GM21825 (cell line): ENCODE measurements at regions not wholly inside any gene's neighbourhood (a gene's known extent, or its start where the extent isn't known, plus 50 kb on each side); places are given as distances from the start of the nearest gene placed in this dataset.
"Not testable (repeated sequence)": the region's sequence is repeated elsewhere in the genome, so short reads cannot be mapped to it uniquely, and the experiment has no call there.

Source experiments
- ATAC-seq: cut with Tn5 transposase; IDR thresholded peaks from one replicate; pipeline ENCODE4 v1.9.1; 2021; ENCODE audit warnings: mild to moderate bottlenecking, moderate library complexity; ENCODE audit not compliant: unreplicated experiment

DNA sequence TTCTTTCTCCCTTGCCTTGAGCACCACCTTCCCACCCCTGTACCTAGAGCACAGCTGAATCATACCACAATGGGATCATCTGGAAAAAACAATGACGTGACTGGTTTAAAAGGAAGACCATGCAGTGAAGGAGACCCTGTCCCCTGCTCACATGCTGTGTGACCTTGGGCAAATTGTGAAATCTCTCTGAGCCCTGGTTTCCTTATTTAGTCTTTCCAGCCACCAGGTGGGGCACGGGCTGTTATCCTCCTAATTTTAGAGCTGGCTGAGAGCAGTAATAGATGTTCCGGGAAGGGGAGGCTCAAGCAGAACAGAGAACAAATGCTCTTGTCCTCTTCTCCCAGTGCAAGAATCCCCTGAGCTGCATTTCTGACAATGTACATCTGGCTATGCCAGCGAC is 198.3 kb downstream of the RPS24 start:
- ATAC-seq = no peak

DNA sequence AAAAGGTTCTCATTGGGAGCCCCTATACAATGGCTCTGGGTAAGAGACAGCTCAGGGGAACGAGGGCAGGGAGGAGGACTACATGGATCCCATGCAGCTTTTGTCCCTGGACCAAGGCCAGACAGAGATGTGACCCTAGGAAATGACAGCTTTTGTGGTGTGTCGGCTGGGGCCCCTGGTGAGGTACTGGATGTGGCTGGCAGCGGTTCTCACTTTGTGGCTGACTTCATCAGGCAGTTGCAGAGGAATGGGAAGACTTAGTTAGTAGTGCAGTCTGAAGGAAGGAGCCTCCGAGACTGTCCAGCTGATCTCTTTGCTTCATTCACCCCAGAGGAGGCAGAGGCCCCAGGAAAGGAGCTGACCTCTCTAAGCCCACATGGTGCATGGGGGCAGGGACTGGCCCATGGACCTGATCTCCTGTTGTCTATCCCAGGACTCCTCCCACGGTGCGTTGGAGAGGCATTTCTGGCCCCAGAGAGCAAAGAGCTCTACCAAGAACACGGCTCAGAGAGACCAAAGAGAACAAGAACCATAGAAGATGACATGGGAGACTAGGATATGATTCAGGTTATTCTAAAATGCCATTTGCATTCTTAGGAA is 202.9 kb downstream of the RPS24 start:
- no peak for ATAC-seq

DNA sequence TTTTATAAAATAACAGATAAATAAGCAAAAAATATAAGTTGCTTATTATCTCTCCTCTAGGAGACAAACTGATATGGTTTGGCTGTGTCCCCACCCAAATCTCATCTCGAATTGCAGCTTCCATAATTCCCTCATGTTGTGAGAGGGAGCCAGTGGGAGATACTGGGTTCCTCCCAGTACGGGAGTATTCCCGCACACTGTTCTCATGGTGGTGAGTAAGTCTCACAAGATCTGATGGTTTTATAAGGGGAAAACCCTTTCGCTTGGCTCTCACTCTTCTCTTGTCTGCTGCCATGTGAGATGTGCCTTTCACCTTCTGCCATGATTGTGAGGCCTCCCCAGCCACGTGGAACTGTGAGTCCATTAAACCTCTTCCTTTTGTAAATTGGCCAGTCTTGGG is 204.3 kb downstream of the RPS24 start:
- ATAC-seq = not testable (repeated sequence)

DNA sequence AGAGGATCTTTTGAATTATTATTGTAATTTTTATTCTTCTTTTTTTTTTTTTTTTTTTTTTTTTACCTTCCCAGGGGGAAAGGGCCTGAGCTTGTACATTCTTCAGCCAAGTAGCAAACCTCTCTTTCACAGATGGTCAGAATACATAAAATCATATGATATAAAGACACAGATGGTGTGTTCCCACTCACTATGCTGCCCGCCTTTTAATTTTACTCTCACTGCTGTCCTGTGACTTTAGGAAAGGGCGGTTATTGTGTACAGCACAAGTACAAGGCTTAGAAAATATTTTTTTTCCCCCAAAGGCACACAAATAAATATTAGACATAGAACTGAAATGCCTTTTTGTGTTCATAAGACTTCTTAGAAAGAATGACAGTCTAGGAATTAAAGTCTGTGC is 213.6 kb downstream of the RPS24 start:
- ATAC-seq = no peak

DNA sequence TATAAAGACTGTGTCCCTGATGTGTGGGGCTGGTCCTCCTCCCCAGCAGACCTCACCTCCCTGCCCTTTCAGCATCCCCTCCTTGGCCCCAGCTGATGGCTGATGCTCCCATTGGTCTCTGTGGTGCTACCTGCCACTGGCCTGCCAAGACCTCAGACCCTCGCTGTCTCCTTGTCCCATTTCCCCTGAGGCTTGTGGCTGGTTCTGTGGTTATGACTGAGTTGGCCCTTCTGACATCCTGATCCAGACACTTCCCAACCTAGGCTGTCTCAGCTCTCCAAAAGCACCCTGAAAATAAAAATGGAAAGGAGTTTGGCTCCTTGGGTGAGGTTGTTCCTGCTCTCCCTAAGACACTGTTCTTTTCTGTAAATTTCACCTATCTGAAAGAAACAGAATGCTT is 214.2 kb downstream of the RPS24 start:
- ATAC-seq = no peak

GRCh38 chr10:78248651-78249464 is 215.2 kb downstream of the RPS24 start:
- ATAC-seq = no peak

DNA sequence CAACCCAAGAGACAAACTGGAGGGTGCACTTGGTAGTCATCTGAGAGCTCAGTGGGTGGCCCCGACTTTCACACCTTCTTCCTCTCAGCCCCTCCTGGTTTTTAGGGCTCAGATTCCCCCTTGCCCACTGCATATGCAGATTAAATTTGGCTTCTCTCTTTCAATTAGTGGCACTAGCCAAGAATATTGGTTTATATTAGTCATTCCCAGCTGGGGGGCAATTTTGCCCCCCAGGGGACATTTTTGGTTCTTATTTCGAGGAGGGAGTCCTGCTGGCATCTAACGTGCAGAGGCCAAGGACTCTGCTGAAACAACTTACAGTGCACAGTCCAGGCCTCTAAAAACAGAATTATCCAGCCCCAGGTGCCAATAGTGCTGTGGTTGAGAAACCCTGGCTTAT is 216.0 kb downstream of the RPS24 start:
- ATAC-seq = no peak

- no peak for ATAC-seq
These were observed 216.8 kb downstream of the RPS24 start for GRCh38 chr10:78250313-78251015.

DNA sequence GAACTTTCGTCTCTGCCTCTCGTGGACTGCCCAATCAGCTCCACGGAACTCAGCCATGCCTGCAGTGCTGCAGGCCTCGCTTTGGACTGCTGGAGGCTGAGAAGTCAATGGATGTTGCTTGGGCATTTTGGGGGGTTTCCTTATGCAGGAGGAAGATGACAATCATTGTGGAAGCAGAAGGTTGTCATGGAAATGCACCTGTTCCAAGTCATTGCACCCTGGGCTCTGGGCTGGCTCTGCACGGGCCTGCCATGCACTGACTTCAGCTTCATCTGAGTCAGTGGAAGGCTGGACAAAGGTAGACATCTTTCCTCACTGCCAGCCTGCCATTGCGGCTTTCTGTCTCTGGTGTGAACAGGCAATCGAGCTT is 217.3 kb downstream of the RPS24 start:
- no peak for ATAC-seq

DNA sequence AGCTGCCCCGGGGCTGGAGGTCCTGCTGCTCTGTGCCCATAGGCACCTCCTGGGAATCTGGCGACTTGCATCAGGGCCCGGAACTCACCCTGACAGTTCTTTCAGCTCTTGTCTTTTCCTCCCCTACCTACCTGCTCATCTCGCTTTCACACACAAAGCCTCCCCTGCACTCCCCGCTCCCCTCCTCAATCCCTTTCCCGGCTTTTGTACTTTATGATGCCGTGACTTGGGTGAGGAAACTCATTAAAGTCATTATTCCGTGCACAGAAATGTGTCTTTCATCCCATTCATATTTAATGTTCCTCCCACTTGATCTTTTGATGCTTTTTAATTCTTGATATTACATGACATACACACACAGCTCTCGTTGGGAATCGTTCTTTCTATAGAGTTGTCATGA is 218.6 kb downstream of the RPS24 start:
- ATAC-seq = no peak

DNA sequence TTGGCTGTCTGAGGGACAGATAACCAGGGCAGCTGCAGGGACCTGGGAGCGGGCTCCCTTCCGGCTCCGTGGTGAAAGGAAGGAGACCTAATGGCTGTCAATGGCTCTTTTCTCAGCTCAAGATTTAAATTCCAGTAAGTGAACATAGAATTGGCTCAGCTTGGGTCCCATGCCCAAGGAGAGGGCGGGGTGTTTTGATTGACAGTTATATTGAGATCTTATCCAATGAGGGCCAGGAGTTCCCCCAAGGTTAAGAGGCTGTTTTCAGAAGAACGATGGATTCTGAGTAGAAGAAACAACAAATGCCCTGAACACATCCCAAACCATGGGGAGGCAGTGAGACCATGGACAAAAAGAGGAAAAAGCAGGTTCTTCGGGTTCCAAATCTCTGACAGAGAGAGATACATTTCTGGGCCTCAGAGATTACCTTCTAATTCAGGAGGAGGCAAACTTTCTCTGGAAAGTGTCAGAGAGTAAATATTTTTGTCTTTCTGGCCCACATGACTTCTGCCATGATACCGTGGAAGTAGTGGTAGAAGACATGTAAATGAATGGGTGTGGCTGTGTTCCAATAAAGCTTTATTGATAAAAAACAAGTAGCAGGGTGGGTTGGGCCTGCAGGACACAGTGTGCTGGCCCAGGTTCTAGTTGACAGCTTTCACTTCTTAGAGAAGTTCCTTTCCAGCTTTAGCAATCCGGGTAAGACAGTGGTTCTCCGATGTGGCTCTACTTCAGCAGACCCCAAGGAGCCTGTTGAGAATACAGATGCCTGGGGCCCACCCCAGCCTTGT is 219.6 kb downstream of the RPS24 start:
- no peak for ATAC-seq

- no peak for ATAC-seq
These were observed 220.3 kb downstream of the RPS24 start for GRCh38 chr10:78254013-78254412.

GRCh38 chr10:78255214-78255613 is 221.6 kb downstream of the RPS24 start:
- no peak for ATAC-seq

DNA sequence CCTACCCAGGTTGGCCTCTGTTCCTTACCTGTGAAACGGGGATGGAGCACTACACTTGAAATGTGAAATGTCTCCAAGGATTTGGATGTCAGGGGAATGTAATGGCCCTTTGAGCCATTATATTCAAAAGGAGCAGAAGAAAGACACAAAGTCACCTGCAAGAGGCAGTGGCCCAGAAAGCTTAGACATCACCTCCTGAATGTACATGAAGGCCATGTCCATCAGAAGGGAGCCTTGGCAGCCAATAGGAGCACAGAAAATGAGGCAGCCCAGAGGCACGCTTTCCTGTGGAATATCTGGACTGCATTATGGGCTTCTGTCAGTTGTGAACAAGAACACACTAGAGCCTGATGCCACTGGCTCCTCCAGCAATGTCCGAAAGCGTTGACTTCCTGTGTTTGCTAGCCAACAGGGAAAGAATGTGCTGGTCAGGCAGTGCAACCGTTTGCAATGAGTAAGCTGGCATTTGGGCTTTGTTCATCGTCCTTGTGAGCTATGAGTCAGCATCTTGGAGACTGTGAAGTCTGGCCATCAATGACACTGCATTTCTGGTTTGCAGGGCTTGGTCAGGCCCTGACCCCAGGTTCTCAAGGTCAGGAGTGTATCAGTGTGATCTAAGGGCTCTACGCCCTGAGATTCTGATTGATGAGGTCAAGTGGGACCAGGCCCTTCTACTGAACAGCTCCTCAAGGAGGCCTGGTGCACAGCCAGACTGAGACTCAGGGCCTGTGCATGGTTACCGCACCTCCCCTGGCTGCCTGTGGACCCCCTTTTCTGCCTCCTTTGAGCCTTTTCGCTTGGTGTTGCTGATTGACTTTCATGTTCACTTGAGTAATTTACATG is 222.4 kb downstream of the RPS24 start:
- ATAC-seq = no peak

- ATAC-seq = no peak
These were observed 224.8 kb downstream of the RPS24 start for GRCh38 chr10:78258323-78259030.

- no peak for ATAC-seq
These were observed 225.7 kb downstream of the RPS24 start for GRCh38 chr10:78259391-78259790.

- ATAC-seq = no peak
These were observed 226.5 kb downstream of the RPS24 start for GRCh38 chr10:78260141-78260540.

- ATAC-seq = no peak
These were observed 227.0 kb downstream of the RPS24 start for GRCh38 chr10:78260680-78261079.

GRCh38 chr10:78261291-78261690 is 227.6 kb downstream of the RPS24 start:
- no peak for ATAC-seq

DNA sequence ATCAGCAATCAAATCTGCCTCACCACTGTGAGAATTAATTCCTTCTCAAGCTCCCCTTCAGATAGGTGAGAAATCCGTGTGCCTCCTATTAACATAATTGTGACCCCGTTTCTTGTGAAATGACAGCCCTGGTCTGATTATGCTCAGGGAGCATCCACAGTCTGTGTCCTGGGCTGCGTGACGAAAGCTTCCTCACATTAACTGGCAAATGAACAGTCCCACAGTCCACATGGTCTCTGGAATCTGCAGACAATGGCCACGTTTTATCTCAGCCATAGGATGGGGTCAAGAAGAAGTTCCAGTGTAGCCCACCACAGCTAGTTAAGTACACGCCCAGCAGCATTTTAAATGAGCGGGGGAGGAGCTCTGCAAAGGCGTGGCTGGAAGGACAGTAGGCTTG is 229.2 kb downstream of the RPS24 start:
- no peak for ATAC-seq
